ENCODE measurements at regions not wholly inside any gene's neighbourhood (a gene's known extent, or its start where the extent isn't known, plus 50 kb on each side); places are given as distances from the start of the nearest gene placed in this dataset.

DNA sequence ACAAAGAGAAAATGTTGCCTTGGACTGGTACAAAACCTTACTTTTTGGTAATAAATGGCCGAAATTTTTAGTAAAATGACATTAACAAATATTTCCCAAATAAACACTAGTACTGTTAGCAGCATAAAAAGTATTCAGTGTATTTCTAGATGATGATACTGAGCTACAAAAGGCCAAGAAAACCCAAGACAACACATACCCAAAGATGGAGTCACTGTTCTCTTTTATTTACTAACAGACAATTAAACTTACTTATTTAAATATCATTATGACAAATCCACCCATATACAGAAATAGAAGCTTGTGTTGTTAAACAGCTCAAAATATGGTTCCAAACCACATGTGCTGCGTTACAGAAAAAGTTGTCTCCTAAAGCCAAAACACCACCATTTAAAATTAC is 239.9 kb downstream of the ZEB2 start:
- no peak for DNase-seq

DNA sequence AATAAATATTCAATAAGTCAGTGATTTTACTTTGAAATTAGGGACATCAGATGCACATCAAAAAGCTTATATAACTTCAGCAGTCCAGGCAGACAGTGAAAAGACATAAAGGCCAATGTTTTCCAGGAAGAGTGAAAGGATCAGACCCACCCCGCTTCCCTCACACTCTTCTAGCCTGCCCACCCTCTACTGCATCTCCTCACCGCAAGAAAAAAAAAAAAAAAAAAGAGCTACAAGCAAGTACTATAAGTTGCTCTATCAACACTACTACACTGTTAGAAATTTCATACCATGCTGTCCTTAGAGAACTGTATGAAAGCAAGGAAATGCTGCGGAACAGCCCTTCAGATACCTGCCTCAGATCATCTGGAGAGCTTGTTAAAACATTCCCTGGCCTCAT is 240.8 kb downstream of the ZEB2 start:
- no peak for DNase-seq

DNA sequence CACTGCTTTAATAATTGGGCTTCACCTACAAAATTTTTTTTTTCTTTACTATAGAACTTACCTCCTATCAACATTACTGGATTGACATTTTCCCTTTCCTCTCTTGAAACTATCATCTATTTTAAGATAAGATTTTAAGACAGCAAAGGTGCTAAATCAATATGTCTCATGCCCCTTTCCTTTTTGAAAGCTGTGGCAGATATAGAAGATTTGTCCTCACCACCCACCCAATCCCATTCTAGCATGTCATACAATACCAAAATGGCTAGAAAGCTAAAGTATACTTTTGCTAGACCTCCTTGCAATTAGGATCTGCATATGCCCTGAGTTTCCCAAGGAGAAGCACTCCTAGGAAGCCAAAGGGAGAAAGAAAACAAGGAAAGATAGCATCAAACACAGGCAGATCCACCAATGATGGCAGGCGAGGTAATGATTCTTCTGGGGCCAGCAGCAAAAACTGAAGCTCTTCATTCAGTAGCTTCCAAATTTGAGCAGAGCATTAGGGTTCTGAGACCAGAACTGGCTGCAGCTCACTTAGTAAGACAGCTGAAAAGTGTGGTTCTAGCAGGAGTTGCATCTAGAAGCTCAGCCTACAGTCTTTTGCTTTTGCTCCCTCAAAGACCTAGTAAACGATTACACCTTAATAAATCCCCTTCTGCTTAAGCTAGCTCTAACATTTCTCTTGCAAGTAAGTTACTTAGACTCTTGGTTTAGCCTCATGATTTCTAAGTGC is 242.1 kb downstream of the ZEB2 start:
- DNase-seq, result no peak

DNA sequence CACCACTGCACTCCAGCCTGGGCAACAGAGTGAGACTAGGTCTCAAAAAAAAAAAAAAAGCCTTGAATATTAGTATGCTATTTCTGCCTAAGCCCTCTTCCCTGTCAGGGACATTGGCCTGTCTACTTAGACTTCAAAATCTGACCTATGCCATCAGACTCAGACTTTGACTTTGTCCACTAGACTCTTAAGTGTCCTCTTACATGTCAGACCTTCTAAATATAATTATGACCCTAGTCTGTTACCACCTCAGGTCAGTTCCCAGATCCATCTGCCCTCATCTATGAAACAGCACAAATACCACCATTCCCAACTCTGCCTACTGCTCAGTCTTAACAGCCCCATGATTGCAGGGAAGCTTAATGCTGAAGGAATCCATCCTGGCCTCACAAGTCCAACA is 244.6 kb downstream of the ZEB2 start:
- DNase-seq, result no peak

DNA sequence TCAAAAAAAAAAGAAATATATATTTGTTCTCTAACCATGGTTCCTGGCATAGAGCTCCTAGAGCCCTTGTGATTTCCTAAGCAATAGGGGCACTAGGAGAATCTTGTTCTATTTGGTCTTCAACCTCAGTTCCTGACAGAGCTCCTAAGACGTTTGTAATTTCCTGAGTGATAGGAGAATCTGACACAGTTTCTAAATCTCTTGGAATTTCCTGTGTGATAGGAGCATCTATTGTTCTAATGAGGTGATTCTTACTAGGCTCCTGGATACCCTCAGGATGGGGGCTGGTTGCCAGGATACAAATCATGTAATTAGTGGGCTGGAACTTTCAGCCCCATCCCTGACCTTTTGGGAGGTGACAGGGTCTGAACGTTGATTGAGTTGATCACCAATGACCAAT is 245.8 kb downstream of the ZEB2 start:
- DNase-seq, result no peak

DNA sequence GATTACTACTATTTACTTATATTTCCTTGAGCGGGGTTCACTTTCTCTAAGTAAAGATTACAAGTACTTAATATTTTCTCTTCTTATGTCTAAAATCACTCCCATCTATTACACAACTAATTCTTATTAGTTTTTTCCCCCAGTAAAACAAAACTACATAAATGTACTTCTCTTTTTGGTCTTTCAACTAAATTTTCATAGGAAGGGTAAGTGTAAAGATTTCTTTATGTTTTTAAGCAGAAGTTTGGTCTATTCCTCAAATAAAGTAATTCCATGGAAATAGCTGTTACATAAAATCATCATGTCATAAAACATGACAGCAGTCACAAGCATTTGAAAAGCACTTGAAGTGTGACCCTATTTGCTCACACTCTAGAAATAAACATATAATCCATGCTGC is 249.0 kb downstream of the ZEB2 start:
- DNase-seq, result no peak

DNA sequence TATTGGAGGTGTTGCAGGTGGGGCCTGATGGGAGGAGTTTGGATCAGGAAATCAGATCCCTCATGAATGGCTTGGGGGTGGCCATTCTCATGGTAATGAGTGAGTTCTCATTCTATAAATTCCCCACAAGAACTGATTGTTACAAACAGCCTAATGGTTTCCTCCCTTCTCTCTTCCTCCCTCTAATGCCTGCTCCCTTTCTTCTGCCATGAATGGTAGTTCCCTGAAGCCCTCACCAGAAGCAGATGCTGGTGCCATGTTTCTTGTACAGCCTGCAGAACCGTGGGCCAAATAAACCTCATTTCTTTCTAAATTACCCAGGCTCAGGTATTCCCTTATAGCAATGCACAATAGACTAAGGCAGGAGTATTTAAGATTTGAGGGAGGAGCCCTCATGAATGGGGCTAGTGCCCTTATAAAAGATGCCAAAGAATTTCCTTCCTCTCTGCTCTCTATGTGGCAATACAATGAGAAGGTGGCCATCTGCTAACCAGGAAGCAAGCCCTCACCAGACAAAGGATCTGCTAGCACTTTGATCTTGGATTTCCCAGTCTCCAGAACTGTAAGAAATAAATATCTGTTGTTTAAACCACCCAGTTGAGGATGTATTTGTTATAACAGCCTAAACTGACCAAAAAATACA is 251.8 kb downstream of the ZEB2 start:
- DNase-seq, result no peak

DNA sequence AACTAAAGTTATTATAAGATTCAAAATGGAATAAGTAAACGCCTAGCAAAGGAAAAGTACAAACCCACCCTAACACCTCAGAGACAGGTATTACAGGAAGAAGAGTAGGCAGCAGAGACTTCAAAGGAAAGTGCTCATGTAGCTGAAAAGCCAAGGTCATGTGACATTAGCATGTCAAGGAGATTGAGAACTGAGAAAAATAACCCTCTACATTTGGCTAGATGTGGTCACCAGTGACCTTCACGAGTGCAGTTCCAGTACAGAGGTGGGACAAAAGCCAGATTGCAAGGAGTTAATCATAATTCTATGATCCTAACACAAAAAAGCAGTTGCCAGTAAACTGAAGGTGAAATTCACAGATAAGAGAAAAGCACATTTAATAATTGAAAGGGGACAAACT is 252.7 kb downstream of the ZEB2 start:
- DNase-seq, result no peak

DNA sequence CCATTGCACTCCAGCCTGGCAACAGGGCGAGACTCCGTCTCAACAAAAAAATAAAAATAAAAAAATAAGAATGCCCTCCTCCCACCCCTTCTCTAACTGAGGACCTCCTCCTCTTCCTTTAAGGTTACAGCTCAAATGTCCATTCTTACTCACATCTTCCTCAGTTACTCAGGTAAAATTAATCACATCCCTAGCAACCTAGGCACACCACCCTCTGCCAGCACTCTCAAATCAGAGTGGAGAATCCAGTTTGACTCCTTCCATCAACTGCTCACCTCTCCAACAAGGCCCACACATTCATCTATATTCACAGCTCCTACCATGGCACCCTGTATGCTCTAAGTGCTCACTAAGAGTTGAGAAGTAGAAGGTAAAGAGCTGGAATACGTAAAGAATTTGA is 254.3 kb downstream of the ZEB2 start:
- DNase-seq, result no peak

DNA sequence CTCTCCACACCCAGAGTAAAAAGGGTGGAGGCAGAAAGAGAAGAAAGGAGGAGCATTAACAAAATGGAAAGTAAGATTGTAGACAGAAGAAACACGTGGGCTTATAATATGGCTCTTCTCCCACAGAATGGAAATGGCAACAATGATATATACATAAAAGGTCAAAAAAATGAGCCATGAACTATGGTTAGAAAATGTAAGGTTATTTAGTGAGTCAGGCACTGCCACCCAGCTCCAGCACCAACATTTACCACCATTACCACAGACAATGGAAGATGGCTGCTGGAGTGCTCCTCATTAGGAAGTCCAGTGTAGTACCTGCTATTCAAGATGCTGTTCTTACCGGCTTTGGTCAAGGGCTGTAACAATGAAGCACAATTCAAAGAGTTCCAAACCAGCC is 258.0 kb downstream of the ZEB2 start:
- DNase-seq, result no peak

DNA sequence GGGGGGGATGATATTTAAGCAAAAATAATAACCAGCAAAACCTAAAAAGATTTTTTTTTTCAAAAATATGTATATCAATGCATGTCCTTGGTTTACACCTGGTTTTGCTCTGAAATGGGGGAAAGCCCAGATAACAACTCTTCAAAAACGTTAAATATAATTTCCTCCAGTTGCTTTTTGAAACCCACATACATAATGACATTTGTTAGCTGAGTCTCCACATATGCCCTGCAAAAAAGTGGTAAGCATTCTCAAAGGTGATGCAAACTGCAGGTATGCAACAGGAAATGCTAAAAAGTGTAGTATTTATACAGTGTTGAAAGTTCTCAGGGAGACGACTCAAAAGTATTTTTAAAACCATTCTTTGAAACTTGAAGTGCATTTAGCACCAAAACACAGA is 258.6 kb downstream of the ZEB2 start:
- no peak for DNase-seq

DNA sequence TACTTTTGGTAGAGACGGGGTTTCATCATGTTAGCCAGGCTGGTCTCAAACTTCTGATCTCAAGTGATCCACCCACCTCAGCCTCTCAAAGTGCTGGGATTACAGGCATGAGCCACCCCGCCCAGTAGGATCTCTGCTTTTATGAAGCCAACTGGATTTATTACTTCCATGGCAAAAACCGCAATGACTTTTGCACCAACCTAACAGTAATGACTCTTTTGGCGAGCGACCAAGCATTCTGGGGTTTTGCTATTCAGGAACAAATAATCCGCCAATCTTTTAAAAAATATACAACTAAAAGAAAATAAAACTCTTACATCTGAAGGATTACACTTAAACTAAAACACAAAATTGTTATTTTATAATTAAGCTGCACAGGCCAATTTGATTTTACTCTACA is 260.6 kb downstream of the ZEB2 start:
- no peak for DNase-seq

DNA sequence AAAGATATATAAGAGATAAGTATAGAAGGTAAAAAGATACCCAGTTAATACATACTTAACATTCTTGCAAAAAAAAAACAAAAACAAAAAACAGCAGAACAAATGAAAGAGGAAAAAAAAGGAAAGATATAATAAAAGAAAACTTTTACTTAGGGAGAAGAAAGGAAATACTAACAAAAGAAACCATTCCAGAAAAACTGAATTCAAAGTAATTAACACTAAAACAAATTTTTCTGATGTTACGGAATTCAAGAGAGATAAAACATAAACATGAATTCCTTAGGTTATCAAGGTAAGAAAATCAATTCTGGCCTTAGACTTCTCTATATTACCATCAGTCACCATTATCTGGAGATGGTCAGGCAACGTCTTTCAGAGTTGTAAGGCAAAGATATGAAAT is 261.8 kb downstream of the ZEB2 start:
- no peak for DNase-seq

DNA sequence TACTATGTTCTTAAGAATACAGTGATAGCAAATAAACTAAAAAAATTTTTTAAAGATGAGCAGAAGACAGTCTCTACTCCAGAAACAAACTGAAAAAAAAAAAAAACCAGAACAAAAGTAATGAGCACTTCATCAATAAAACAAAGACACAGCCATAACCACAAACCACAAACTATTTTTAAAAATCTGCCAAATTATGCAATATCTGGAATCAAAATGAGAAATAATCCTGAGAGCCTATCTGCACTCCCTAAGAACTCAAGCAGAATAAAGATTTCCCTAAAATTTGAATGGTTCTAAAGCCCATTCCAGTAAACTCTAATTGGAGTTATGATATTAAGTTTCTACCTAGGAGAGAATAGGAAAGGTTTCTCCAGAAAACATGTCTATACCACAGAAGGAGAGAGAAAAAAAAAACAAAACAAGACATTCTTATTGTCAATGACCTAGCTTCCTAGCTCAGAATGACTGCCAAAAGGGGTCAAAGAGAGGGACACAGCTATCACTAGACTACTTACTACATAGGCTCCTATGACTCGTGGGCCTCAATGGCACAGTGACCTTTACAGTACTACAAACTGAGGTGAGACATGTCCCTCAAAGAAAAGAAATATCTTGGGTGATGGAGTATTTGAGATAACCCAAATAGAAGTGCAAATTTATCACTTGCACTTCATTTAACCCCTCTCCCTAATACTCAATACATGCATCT is 262.8 kb downstream of the ZEB2 start:
- no peak for DNase-seq

DNA sequence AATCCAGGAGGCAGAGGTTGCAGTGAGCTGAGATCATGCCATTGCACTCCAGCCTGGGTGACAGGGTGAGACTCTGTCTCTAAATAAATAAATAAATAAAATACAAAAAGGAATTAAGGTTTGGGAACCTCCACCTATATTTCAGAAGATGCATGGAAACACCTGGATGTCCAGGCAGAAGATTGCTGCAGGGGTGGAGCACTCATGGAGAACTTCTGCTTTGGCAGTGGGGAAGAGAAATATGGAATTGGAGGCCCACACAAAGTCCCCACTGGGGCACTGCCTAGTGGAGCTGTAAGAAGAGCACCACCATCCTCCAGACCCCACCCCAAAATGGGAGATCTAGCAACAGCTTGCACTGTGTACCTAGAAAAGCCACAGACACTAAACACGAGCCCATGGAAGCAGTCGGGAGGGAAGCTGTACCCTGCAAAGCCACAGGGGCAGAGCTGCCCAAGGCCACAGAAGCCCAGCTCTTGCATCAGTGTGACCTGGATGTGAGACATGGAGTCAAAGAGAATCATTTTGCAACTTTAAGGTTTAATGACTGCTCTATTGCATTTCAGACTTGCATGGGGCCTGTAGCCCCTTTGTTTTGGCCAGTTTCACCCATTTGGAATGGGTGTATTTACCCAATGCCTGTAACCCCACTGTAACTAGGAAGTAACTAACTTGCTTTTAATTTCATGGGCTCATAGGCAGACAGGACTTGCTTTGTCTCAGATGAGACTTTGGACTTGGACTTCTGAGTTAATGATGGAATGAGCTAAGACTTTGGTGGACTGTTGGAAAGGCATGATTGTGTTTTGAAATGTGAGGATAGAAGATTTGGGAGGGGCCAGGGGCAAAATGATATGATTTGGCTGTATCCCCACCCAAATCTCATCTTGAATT is 265.3 kb downstream of the ZEB2 start:
- DNase-seq, result no peak

DNA sequence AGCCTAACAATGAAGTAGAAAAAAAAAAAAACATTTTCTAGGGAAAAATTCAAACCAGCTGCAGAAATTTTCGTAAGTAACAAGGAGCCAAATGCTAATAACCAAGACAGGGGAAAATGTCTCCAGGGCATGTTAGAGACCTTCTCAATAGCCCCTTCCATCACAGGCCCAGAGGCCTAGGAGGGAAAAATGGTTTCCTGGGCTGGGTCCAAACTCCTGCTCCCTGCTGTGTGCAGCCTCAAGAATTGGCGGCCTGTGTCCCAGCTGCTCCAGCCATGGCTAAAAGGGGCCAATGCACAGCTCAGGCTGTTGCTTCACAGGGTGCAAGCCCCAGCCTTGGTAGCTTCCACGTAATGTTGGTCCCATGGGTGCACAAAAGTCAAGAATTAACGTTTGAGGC is 266.2 kb downstream of the ZEB2 start:
- no peak for DNase-seq

DNA sequence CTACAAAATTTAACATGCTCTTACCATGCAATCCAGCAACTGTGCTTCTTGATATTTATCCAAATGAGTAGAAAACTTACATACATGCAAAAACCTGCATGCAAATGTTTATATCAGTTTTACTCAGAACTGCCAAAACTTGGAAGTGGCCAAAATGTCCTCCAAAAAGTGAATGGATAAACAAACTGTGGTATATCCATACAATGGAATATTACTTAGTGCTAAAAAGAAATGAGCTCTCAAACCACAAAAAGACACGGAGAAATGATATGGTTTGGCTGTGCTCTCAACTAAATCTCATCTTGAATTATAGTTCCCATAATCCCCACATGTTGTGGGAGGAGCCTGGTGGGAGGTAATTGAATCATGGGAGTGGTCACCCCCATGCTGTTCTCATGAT is 267.2 kb downstream of the ZEB2 start:
- DNase-seq, result no peak

DNA sequence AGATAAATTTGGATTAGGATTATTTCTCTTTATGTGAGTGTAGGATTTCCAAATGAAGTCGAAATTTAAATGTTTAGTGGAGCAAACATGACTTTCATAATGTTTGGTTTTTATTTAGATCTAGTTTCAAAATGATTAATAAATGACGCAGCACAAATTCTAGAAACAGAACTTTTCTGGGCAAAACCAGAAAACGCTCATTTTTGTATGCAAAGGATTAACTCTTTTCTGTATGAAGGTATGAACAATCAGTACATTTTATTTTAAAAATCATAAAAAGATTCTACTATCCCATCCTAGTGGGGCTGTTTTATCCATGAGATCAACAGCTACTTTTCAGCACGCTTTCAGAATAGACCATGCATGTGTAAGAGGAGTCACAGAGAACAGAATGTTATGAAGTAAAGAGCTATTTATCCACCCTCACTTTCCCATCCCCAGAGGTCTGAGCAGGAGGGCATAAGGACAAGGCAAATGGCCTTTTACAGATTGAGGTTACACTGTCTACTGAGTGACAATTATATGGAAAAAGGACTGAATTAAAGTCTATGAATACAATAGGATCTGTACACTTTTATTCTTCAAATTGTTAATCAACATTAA is 270.8 kb downstream of the ZEB2 start:
- DNase-seq, result no peak

DNA sequence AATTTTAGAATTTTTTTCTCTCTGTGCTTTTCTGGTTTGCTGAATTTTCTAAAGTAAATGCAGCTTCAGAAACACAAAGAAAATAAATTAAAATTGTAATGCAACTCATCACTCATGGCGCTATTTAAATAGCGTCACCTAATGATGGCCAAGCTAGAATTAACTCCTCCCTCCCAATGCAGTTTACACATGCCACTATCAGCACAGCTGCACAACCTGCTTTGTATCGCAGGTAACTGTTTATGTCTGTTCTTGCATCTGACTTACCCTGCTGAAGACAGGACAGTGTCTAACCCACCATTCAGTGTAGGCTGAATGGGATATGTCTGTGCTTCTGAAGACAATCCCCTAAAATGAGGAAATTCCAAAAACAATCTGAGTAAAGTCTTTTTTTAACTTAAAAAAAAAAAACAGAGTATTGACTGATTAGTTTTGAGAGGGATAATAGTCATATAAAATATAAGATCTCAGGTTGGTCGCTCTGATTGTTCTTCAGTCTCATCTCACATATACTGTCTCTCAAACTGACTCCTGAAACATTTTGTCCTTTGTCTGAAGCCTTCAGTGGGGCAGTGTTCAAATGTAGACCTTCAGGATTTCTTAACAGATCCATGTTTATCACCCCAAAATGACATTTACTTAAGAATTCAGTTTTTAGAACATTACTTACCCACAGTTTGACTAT is 271.4 kb downstream of the ZEB2 start:
- DNase-seq, result no peak

DNA sequence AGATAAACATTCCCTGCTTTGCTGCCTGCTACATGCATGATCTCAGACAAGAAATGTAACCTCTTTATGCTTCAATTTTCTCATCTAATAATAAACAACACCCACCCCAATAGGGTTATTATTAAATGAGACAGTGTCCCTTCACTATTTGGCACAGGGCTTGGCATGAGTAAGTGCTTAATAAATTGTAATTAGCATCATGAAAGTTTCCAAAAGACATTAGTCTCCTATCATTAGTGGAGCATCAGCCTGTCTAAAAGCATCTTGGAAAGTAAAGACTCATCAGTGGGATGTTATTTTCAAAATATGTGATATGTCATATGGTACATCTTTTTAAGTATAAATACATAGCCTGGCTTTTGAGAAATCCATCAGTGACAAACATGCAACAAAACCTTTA is 275.0 kb downstream of the ZEB2 start:
- DNase-seq, result no peak

DNA sequence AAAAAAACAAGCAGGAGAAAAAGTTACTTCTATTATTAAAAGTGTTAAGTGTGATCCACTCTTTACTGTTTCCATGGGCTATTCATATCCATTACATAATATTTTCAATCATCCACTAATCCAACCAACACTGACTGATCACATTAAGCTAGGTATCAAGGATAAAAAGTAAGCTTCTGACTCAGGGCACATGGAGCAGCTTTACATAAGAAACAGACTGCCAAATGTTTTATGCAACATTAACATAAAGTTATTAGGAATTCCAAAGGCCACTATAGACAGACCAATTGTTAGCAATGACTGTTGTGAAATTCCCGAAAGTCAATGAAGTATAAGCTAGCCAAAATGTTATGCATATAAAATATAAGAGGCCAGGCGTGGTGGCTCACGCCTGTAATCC is 277.6 kb downstream of the ZEB2 start:
- no peak for DNase-seq

DNA sequence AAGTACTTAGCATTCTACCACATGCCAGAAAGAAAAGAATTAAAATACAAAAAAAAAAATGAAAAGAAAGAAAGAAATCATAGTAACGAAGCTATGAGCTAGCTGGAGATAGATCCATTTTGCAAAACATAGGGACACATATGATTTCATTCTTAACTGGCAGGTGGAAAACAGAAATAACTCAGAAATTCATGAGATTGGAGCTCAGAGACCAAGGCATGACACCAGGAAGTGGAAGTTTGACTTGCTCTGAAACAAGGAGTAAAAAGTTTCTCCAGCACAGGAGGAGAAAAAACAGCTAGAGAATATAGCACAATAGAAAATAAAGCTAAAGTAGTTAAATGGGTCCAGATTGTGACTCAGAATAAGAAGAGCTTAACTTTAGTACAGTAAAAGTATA is 278.1 kb downstream of the ZEB2 start:
- DNase-seq, result no peak
